Nephron progenitor cell (in vitro differentiated cells): ENCODE measurements at regions not wholly inside any gene's neighbourhood (a gene's known extent, or its start where the extent isn't known, plus 50 kb on each side); places are given as distances from the start of the nearest gene placed in this dataset.

ENCODE experiments used
- DNase-seq: peaks from one replicate; pipeline ENCODE4 v3.0.0; 2021
- H3K27ac Mint-ChIP-seq: 2 replicates; pipeline ENCODE4 v1.8.0; 2021; ENCODE audit warnings: mild to moderate bottlenecking, moderate library complexity, mixed read lengths
- H3K27me3 Mint-ChIP-seq: 2 replicates; pipeline ENCODE4 v1.8.0; 2021; ENCODE audit warnings: mild to moderate bottlenecking, low read depth, mixed read lengths; ENCODE audit not compliant: poor library complexity
- H3K36me3 Mint-ChIP-seq: 2 replicates; pipeline ENCODE4 v1.8.0; 2021; ENCODE audit warnings: low read depth, mixed read lengths
- H3K4me1 Mint-ChIP-seq: 2 replicates; pipeline ENCODE4 v1.8.0; 2021; ENCODE audit warnings: mixed read lengths
- H3K4me3 Mint-ChIP-seq: 2 replicates; pipeline ENCODE4 v1.8.0; 2021; ENCODE audit warnings: mild to moderate bottlenecking, moderate library complexity, mixed read lengths
- H3K9me3 Mint-ChIP-seq: 2 replicates; pipeline ENCODE4 v1.8.0; 2021; ENCODE audit warnings: mild to moderate bottlenecking, moderate library complexity, mixed read lengths
- CTCF ChIP-seq: fragments of 200-600 bp; sonication (generic); IDR thresholded peaks from 2 replicates; pipeline ENCODE4 v1.5.0; 2021; ENCODE audit warnings: antibody characterized with exemption

GRCh38 chr20:22799687-22800086, 215.3 kb upstream of the FOXA2 start:
- no peak for DNase-seq
- no peak overlapping the region for H3K4me3 Mint-ChIP-seq
- no peak for TF ChIP-seq CTCF
- peaks cover 56% of the 10 kb centered on the region for H3K4me1 Mint-ChIP-seq
- peaks cover 9% of the 10 kb centered on the region for H3K27me3 Mint-ChIP-seq
- peaks cover 3% of the 10 kb centered on the region for H3K9me3 Mint-ChIP-seq
- H3K27ac Mint-ChIP-seq = no peak overlapping the region
- H3K36me3 Mint-ChIP-seq = no peaks in the 10 kb centered on the region

- peaks cover 3% of the 10 kb centered on the region for H3K9me3 Mint-ChIP-seq
- no peak for TF ChIP-seq CTCF
- H3K4me3 Mint-ChIP-seq = no peak overlapping the region
- no peak overlapping the region for H3K27ac Mint-ChIP-seq
- H3K4me1 Mint-ChIP-seq = peaks cover 56% of the 10 kb centered on the region
- DNase-seq = no peak
- peaks cover 9% of the 10 kb centered on the region for H3K27me3 Mint-ChIP-seq
- H3K36me3 Mint-ChIP-seq = no peaks in the 10 kb centered on the region
These were observed 215.8 kb upstream of the FOXA2 start for GRCh38 chr20:22800129-22800528.

GRCh38 chr20:22801528-22801927, 217.2 kb upstream of the FOXA2 start:
- Mint-ChIP-seq H3K27me3 (peaks cover 9% of the 10 kb centered on the region), H3K4me3 (no peak overlapping the region), H3K4me1 (peaks cover 48% of the 10 kb centered on the region)

GRCh38 chr20:22802296-22802695, 217.9 kb upstream of the FOXA2 start:
- Mint-ChIP-seq H3K9me3 (no peaks in the 10 kb centered on the region), H3K27ac (no peak overlapping the region), H3K4me3 (no peak overlapping the region), H3K27me3 (peaks cover 13% of the 10 kb centered on the region), H3K36me3 (no peaks in the 10 kb centered on the region), H3K4me1 (peaks cover 48% of the 10 kb centered on the region)
- no peak for DNase-seq
- TF ChIP-seq CTCF = no peak

More at GRCh38 chr20:22801528-22801927, 217.2 kb upstream of the FOXA2 start:
- TF ChIP-seq CTCF = no peak
- no peak for DNase-seq
- Mint-ChIP-seq H3K9me3 (peaks cover 3% of the 10 kb centered on the region), H3K36me3 (no peaks in the 10 kb centered on the region), H3K27ac (no peak overlapping the region)

- Mint-ChIP-seq H3K4me1 (peaks cover 50% of the 10 kb centered on the region), H3K27me3 (peaks cover 13% of the 10 kb centered on the region), H3K4me3 (no peak overlapping the region), H3K36me3 (no peaks in the 10 kb centered on the region), H3K9me3 (no peaks in the 10 kb centered on the region), H3K27ac (no peak overlapping the region)
- no peak for TF ChIP-seq CTCF
- DNase-seq = peak; percentile 32
These were observed 220.8 kb upstream of the FOXA2 start for GRCh38 chr20:22805219-22805618.

GRCh38 chr20:22805996-22806395, 221.6 kb upstream of the FOXA2 start:
- peaks cover 46% of the 10 kb centered on the region for H3K4me1 Mint-ChIP-seq
- no peak for DNase-seq
- no peaks in the 10 kb centered on the region for H3K36me3 Mint-ChIP-seq
- no peak overlapping the region for H3K4me3 Mint-ChIP-seq
- peaks cover 9% of the 10 kb centered on the region for H3K27me3 Mint-ChIP-seq
- no peak for TF ChIP-seq CTCF
- H3K9me3 Mint-ChIP-seq = no peaks in the 10 kb centered on the region
- no peak overlapping the region for H3K27ac Mint-ChIP-seq
